ENCODE measurements at regions not wholly inside any gene's neighbourhood (a gene's known extent, or its start where the extent isn't known, plus 50 kb on each side); places are given as distances from the start of the nearest gene placed in this dataset.

DNA sequence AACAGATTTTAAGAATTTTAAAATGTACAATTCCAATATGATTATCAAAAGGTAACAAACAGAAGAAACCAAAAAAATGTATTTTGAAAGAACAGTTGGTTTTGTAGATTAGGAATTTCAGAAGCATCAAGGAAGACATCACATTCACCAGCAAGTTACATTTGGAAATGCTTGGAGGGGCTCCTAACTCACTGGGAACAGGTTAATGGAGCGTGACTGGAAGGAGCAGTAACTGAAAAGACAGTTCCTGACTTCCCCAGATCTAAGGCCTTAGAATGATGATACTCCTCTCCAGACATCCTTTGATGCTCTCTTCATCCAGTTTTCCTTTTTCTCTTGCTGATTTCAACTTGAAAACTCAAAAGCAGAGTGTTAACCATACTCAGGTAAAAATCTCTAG lies 220.0 kb upstream of the EGLN3 start:
- no peaks in the 10 kb centered on the region for H3K79me2 ChIP-seq (ENCODE audit: insufficient read depth, low read length)
- DNase-seq (ENCODE audit: low read depth, low spot score) (no peak), ATAC-seq (no peak)
- H3K4me3 ChIP-seq (replicated peaks in 1 of 2; ENCODE audit: low read depth in 1 of 2, low read length in 2 of 2), result no peak overlapping the region
- ChIA-PET RAD21 (ENCODE audit: low non-redundant PET in 1 of 2, low total read pairs in 2 of 2, uncharacterized antibody in 2 of 2, unreplicated experiment in 2 of 2) (no interaction called here), POLR2A (no interaction called here), CTCF (no interaction called here)
- no peak overlapping the region for H3K9ac ChIP-seq (ENCODE audit: low read length)
- no peaks in the 10 kb centered on the region for H3K9me3 ChIP-seq (ENCODE audit: control insufficient read depth in 1 of 2, insufficient read depth in 1 of 2, low read depth in 1 of 2, low read length in 2 of 2)
- no peaks in the 10 kb centered on the region for H3K4me1 ChIP-seq (ENCODE audit: control insufficient read depth in 1 of 2, insufficient read depth in 2 of 2, low read length in 2 of 2)
- H3K27me3 ChIP-seq (ENCODE audit: insufficient read depth, low read length), result peaks cover 10% of the 10 kb centered on the region; the same call in 1 of the 2 replicates
- H3K4me2 ChIP-seq (ENCODE audit: low read length), result no peak overlapping the region
- H3K9me2 ChIP-seq (ENCODE audit: insufficient read depth), result no peaks in the 10 kb centered on the region
- no peaks in the 10 kb centered on the region for H3K36me3 ChIP-seq (ENCODE audit: control insufficient read depth in 1 of 2, insufficient read depth in 2 of 2, low read length in 2 of 2)
- TF ChIP-seq CEBPB (IDR thresholded peaks at IDR 0.05; ENCODE audit: low read depth) (no peak), REST (IDR thresholded peaks at IDR 0.05; ENCODE audit: low read depth) (no peak), FOSL1 (IDR thresholded peaks at IDR 0.05; ENCODE audit: low read depth) (no peak), JUND (IDR thresholded peaks at IDR 0.05) (no peak), ELF1 (IDR thresholded peaks at IDR 0.05; ENCODE audit: borderline replicate concordance, low read depth) (no peak), ATF3 (IDR thresholded peaks at IDR 0.05) (no peak), SIN3A (IDR thresholded peaks at IDR 0.05; ENCODE audit: low read depth) (no peak), POLR2A (IDR thresholded peaks at IDR 0.05; ENCODE audit: borderline replicate concordance, extremely low read depth, insufficient read depth, insufficient read length) (no peak), ZFX (IDR thresholded peaks at IDR 0.05) (no peak), EZH2 (IDR thresholded peaks at IDR 0.05) (no peak), YY1 (IDR thresholded peaks at IDR 0.05; ENCODE audit: extremely low read depth, insufficient replicate concordance, low read depth, low read length) (no peak), SP1 (IDR thresholded peaks at IDR 0.05; ENCODE audit: low read depth) (no peak), ZNF274 (IDR thresholded peaks at IDR 0.05; ENCODE audit: low read depth, low read length) (no peak), EZH2phosphoT487 (IDR thresholded peaks at IDR 0.05; ENCODE audit: borderline replicate concordance) (no peak), RAD21 (IDR thresholded peaks at IDR 0.05; ENCODE audit: low read depth) (no peak)
- TF ChIP-seq, protein P1, sequence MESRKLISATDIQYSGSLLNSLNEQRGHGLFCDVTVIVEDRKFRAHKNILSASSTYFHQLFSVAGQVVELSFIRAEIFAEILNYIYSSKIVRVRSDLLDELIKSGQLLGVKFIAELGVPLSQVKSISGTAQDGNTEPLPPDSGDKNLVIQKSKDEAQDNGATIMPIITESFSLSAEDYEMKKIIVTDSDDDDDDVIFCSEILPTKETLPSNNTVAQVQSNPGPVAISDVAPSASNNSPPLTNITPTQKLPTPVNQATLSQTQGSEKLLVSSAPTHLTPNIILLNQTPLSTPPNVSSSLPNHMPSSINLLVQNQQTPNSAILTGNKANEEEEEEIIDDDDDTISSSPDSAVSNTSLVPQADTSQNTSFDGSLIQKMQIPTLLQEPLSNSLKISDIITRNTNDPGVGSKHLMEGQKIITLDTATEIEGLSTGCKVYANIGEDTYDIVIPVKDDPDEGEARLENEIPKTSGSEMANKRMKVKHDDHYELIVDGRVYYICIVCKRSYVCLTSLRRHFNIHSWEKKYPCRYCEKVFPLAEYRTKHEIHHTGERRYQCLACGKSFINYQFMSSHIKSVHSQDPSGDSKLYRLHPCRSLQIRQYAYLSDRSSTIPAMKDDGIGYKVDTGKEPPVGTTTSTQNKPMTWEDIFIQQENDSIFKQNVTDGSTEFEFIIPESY (IDR thresholded peaks at IDR 0.05; ENCODE audit: extremely low read depth, insufficient replicate concordance, low read length), result no peak
- TF ChIP-seq, protein P2, sequence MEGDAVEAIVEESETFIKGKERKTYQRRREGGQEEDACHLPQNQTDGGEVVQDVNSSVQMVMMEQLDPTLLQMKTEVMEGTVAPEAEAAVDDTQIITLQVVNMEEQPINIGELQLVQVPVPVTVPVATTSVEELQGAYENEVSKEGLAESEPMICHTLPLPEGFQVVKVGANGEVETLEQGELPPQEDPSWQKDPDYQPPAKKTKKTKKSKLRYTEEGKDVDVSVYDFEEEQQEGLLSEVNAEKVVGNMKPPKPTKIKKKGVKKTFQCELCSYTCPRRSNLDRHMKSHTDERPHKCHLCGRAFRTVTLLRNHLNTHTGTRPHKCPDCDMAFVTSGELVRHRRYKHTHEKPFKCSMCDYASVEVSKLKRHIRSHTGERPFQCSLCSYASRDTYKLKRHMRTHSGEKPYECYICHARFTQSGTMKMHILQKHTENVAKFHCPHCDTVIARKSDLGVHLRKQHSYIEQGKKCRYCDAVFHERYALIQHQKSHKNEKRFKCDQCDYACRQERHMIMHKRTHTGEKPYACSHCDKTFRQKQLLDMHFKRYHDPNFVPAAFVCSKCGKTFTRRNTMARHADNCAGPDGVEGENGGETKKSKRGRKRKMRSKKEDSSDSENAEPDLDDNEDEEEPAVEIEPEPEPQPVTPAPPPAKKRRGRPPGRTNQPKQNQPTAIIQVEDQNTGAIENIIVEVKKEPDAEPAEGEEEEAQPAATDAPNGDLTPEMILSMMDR (IDR thresholded peaks at IDR 0.05 in 2 of 3, conservative IDR thresholded peaks at IDR 0.05 in 1 of 3; ENCODE audit: borderline replicate concordance in 1 of 3, insufficient read depth in 1 of 3, low read depth in 2 of 3, low read length in 2 of 3), result no peak
- H3K27ac ChIP-seq (ENCODE audit: low read depth, low read length), result no peak overlapping the region
- H2AFZ ChIP-seq (ENCODE audit: low read depth, low read length, poor library complexity, severe bottlenecking), result no peak overlapping the region
- H4K20me1 ChIP-seq (ENCODE audit: insufficient read depth), result no peaks in the 10 kb centered on the region
- intact Hi-C loops (cut with micrococcal nuclease), result no loop called here
- BruUV-seq (replicated peaks), result no TSS peak

Measured in HCT116 (cell line).